ENCODE measurements at regions not wholly inside any gene's neighbourhood (a gene's known extent, or its start where the extent isn't known, plus 50 kb on each side); places are given as distances from the start of the nearest gene placed in this dataset.
"Not testable (repeated sequence)": the region's sequence is repeated elsewhere in the genome, so short reads cannot be mapped to it uniquely, and the experiment has no call there.

GRCh38 chr2:236644502-236644911 is 74.9 kb downstream of the ACKR3 start:
- Mint-ChIP-seq H3K4me3 (no peak overlapping the region), H3K4me1 (no peaks in the 10 kb centered on the region), H3K27ac (no peak overlapping the region), H3K9me3 (no peaks in the 10 kb centered on the region), H3K27me3 (peaks cover 6% of the 10 kb centered on the region), H3K36me3 (peaks cover 3% of the 10 kb centered on the region)

GRCh38 chr2:236645141-236645540 is 75.5 kb downstream of the ACKR3 start:
- H3K27me3 Mint-ChIP-seq, H3K27ac Mint-ChIP-seq, H3K4me1 Mint-ChIP-seq, H3K36me3 Mint-ChIP-seq, H3K9me3 Mint-ChIP-seq, H3K4me3 Mint-ChIP-seq: not testable (repeated sequence)

GRCh38 chr2:236646441-236646840 is 76.8 kb downstream of the ACKR3 start:
- Mint-ChIP-seq H3K36me3 (peaks cover 2% of the 10 kb centered on the region), H3K27ac (no peak overlapping the region), H3K4me1 (no peaks in the 10 kb centered on the region), H3K27me3 (peaks cover 3% of the 10 kb centered on the region), H3K4me3 (no peak overlapping the region), H3K9me3 (peaks cover 6% of the 10 kb centered on the region)

- no peaks in the 10 kb centered on the region for H3K4me1 Mint-ChIP-seq
- H3K27ac Mint-ChIP-seq = no peak overlapping the region
- H3K4me3 Mint-ChIP-seq = no peak overlapping the region
- peaks cover 2% of the 10 kb centered on the region for H3K36me3 Mint-ChIP-seq
- H3K27me3 Mint-ChIP-seq = peaks cover 5% of the 10 kb centered on the region
- peaks cover 6% of the 10 kb centered on the region for H3K9me3 Mint-ChIP-seq
These were observed 77.2 kb downstream of the ACKR3 start for GRCh38 chr2:236646871-236647270.

GRCh38 chr2:236647621-236648020 is 78.0 kb downstream of the ACKR3 start:
- peaks cover 5% of the 10 kb centered on the region for H3K27me3 Mint-ChIP-seq
- H3K4me1 Mint-ChIP-seq = no peaks in the 10 kb centered on the region
- H3K36me3 Mint-ChIP-seq = peaks cover 2% of the 10 kb centered on the region
- H3K9me3 Mint-ChIP-seq = peaks cover 6% of the 10 kb centered on the region
- no peak overlapping the region for H3K27ac Mint-ChIP-seq
- H3K4me3 Mint-ChIP-seq = no peak overlapping the region

- Mint-ChIP-seq H3K27ac (no peak overlapping the region), H3K27me3 (peaks cover 11% of the 10 kb centered on the region), H3K4me1 (no peaks in the 10 kb centered on the region), H3K36me3 (peaks cover 2% of the 10 kb centered on the region), H3K4me3 (no peak overlapping the region), H3K9me3 (peaks cover 6% of the 10 kb centered on the region)
These were observed 84.2 kb downstream of the ACKR3 start for GRCh38 chr2:236653863-236654262.

GRCh38 chr2:236654496-236654895 is 84.9 kb downstream of the ACKR3 start:
- Mint-ChIP-seq H3K4me3 (no peak overlapping the region), H3K36me3 (peaks cover 2% of the 10 kb centered on the region), H3K9me3 (peaks cover 6% of the 10 kb centered on the region), H3K27ac (no peak overlapping the region), H3K4me1 (no peaks in the 10 kb centered on the region), H3K27me3 (peaks cover 11% of the 10 kb centered on the region)

- H3K4me3 Mint-ChIP-seq = no peak overlapping the region
- peak overlapping the region; percentile 18 for H3K27ac Mint-ChIP-seq
- peaks cover 13% of the 10 kb centered on the region for H3K27me3 Mint-ChIP-seq
- H3K4me1 Mint-ChIP-seq = no peaks in the 10 kb centered on the region
- H3K36me3 Mint-ChIP-seq = peaks cover 2% of the 10 kb centered on the region
- no peaks in the 10 kb centered on the region for H3K9me3 Mint-ChIP-seq
These were observed 86.5 kb downstream of the ACKR3 start for GRCh38 chr2:236656166-236656565.

GRCh38 chr2:236656721-236657120 is 87.1 kb downstream of the ACKR3 start:
- Mint-ChIP-seq H3K27me3 (peaks cover 11% of the 10 kb centered on the region), H3K4me1 (no peaks in the 10 kb centered on the region), H3K27ac (no peak overlapping the region)

GRCh38 chr2:236657215-236657614 is 87.6 kb downstream of the ACKR3 start:
- Mint-ChIP-seq H3K4me1 (no peaks in the 10 kb centered on the region), H3K4me3 (no peak overlapping the region), H3K27me3 (peaks cover 12% of the 10 kb centered on the region), H3K9me3 (no peaks in the 10 kb centered on the region), H3K36me3 (no peaks in the 10 kb centered on the region), H3K27ac (no peak overlapping the region)

More at GRCh38 chr2:236656721-236657120, 87.1 kb downstream of the ACKR3 start:
- H3K4me3 Mint-ChIP-seq = no peak overlapping the region
- no peaks in the 10 kb centered on the region for H3K9me3 Mint-ChIP-seq
- H3K36me3 Mint-ChIP-seq = no peaks in the 10 kb centered on the region

GRCh38 chr2:236657801-236658200 is 88.2 kb downstream of the ACKR3 start:
- Mint-ChIP-seq H3K36me3 (no peaks in the 10 kb centered on the region), H3K27ac (no peak overlapping the region), H3K4me1 (no peaks in the 10 kb centered on the region), H3K9me3 (no peaks in the 10 kb centered on the region), H3K27me3 (peaks cover 15% of the 10 kb centered on the region), H3K4me3 (no peak overlapping the region)

- Mint-ChIP-seq H3K9me3 (no peaks in the 10 kb centered on the region), H3K27ac (no peak overlapping the region), H3K4me3 (no peak overlapping the region), H3K36me3 (no peaks in the 10 kb centered on the region), H3K4me1 (no peaks in the 10 kb centered on the region), H3K27me3 (peaks cover 11% of the 10 kb centered on the region)
These were observed 89.5 kb downstream of the ACKR3 start for GRCh38 chr2:236658974-236659757.

GRCh38 chr2:236659758-236660150 is 90.1 kb downstream of the ACKR3 start:
- Mint-ChIP-seq H3K4me3 (no peak overlapping the region), H3K27me3 (peaks cover 11% of the 10 kb centered on the region), H3K4me1 (no peaks in the 10 kb centered on the region), H3K27ac (no peak overlapping the region), H3K36me3 (no peaks in the 10 kb centered on the region), H3K9me3 (no peaks in the 10 kb centered on the region)

GRCh38 chr2:236661061-236661761 is 91.6 kb downstream of the ACKR3 start:
- Mint-ChIP-seq H3K4me3 (no peak overlapping the region), H3K27me3 (peaks cover 11% of the 10 kb centered on the region), H3K9me3 (peaks cover 2% of the 10 kb centered on the region), H3K4me1 (no peaks in the 10 kb centered on the region), H3K36me3 (no peaks in the 10 kb centered on the region), H3K27ac (no peak overlapping the region)

GRCh38 chr2:236661762-236662110 is 92.1 kb downstream of the ACKR3 start:
- Mint-ChIP-seq H3K9me3 (peaks cover 6% of the 10 kb centered on the region), H3K27ac (no peak overlapping the region), H3K4me3 (no peak overlapping the region), H3K27me3 (peaks cover 11% of the 10 kb centered on the region), H3K4me1 (no peaks in the 10 kb centered on the region), H3K36me3 (no peaks in the 10 kb centered on the region)
